A549 (cell line): ENCODE measurements at regions not wholly inside any gene's neighbourhood (a gene's known extent, or its start where the extent isn't known, plus 50 kb on each side); places are given as distances from the start of the nearest gene placed in this dataset.

Experiments
- NPAS2 ChIP-seq: fragments of 250-450 bp; sonication (Bioruptor Pico); IDR thresholded peaks from 2 replicates; pipeline ENCODE4 v1.8.0; 2022; ENCODE audit warnings: mild to moderate bottlenecking, moderate library complexity, borderline replicate concordance
- RCOR1 ChIP-seq: fragments of 150-350 bp; IDR thresholded peaks from 2 replicates; pipeline ENCODE4 v1.6.1; 2014; ENCODE audit warnings: antibody characterized with exemption, low read length, low read depth
- TF ChIP-seq, protein P1 (sequence below): IDR thresholded peaks from 2 replicates; pipeline ENCODE4 v1.6.1; 2012
- TF ChIP-seq, protein P2 (sequence below): fragments of >200 bp; sonication (Bioruptor Twin); formaldehyde crosslinking; IDR thresholded peaks from 3 replicates; pipeline ENCODE4 v1.5.1; 2016
- TF ChIP-seq, protein P3 (sequence below): fragments of 200-600 bp; sonication (generic); IDR thresholded peaks from 2 replicates; pipeline ENCODE4 v1.6.1; 2016; ENCODE audit warnings: antibody characterized with exemption, mild to moderate bottlenecking, moderate library complexity

DNA sequence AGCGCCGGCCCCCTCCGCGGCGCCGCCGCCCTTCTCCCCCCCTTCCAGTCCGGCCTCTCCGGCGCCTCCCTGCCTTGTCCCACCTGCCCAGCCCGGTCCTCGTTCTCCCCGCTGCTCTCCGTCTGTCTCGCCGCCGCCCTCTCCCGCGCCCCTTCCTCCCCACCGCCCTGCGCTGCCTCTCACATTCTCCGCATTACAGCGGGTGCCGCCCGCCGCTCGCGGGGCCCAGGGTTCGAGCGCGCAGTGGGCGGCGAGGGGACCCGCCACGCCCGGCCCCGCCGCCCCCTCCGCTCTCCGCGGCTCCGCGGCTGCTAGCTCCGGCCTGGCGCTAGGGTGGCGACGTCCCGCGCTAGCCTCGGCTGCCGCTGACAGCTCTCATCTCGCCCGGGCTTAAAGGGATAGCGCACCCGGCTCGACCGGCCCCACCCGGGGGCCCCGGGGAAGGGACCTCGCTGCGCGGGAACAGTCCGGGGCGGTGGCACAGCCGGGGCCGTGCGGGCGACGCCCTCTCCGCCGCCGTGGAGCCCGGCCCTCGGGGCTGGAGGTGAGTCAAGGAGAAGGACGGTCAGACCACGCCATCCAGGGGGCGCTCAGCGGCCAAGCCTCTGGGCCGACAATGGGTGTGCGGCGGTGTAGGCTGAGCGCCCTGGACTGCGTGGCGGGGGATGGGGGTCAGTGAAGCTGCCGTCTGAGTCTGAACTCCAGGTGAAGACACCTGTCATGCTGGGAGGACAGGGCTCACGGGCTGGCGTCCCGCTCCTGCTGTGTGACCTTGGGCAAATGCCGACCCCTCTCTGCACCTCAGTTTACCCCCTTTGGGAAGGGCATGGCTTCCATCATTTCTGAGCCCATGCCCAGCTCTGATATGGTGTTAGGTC, 187.4 kb upstream of the LINGO1 start:
- TF ChIP-seq, protein P1, sequence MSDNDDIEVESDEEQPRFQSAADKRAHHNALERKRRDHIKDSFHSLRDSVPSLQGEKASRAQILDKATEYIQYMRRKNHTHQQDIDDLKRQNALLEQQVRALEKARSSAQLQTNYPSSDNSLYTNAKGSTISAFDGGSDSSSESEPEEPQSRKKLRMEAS, result peak; percentile 55; the same call in 1 of the 2 replicates
- TF ChIP-seq NPAS2 (no peak), RCOR1 (no peak)
- TF ChIP-seq, protein P2, sequence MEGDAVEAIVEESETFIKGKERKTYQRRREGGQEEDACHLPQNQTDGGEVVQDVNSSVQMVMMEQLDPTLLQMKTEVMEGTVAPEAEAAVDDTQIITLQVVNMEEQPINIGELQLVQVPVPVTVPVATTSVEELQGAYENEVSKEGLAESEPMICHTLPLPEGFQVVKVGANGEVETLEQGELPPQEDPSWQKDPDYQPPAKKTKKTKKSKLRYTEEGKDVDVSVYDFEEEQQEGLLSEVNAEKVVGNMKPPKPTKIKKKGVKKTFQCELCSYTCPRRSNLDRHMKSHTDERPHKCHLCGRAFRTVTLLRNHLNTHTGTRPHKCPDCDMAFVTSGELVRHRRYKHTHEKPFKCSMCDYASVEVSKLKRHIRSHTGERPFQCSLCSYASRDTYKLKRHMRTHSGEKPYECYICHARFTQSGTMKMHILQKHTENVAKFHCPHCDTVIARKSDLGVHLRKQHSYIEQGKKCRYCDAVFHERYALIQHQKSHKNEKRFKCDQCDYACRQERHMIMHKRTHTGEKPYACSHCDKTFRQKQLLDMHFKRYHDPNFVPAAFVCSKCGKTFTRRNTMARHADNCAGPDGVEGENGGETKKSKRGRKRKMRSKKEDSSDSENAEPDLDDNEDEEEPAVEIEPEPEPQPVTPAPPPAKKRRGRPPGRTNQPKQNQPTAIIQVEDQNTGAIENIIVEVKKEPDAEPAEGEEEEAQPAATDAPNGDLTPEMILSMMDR, result peak; percentile 62
- TF ChIP-seq, protein P3, sequence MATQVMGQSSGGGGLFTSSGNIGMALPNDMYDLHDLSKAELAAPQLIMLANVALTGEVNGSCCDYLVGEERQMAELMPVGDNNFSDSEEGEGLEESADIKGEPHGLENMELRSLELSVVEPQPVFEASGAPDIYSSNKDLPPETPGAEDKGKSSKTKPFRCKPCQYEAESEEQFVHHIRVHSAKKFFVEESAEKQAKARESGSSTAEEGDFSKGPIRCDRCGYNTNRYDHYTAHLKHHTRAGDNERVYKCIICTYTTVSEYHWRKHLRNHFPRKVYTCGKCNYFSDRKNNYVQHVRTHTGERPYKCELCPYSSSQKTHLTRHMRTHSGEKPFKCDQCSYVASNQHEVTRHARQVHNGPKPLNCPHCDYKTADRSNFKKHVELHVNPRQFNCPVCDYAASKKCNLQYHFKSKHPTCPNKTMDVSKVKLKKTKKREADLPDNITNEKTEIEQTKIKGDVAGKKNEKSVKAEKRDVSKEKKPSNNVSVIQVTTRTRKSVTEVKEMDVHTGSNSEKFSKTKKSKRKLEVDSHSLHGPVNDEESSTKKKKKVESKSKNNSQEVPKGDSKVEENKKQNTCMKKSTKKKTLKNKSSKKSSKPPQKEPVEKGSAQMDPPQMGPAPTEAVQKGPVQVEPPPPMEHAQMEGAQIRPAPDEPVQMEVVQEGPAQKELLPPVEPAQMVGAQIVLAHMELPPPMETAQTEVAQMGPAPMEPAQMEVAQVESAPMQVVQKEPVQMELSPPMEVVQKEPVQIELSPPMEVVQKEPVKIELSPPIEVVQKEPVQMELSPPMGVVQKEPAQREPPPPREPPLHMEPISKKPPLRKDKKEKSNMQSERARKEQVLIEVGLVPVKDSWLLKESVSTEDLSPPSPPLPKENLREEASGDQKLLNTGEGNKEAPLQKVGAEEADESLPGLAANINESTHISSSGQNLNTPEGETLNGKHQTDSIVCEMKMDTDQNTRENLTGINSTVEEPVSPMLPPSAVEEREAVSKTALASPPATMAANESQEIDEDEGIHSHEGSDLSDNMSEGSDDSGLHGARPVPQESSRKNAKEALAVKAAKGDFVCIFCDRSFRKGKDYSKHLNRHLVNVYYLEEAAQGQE, result no peak
